SK-N-SH (cell line): ENCODE measurements at regions not wholly inside any gene's neighbourhood (a gene's known extent, or its start where the extent isn't known, plus 50 kb on each side); places are given as distances from the start of the nearest gene placed in this dataset.

ENCODE experiments used
- CTCF ChIA-PET: fragments of 300-600, 350-600 bp; formaldehyde crosslinking; extraction: SDS; loops from one replicate; lab custom pipeline; 2021; lab: Yijun Ruan, JAX
- POLR2A ChIA-PET: fragments of 350-600 bp; sonication (Branson Sonifier 250); formaldehyde crosslinking; extraction: SDS; loops from one replicate; lab custom pipeline; 2020; ENCODE audit warnings: antibody characterized with exemption, inconsistent platforms; lab: Yijun Ruan, JAX
- DNase-seq: peaks from one replicate; pipeline ENCODE4 v3.0.0; 2012
- H2AFZ ChIP-seq: fragments of 200-600 bp; sonication (generic); 2 replicates; pipeline ENCODE4 v1.8.1; 2016; ENCODE audit warnings: antibody characterized with exemption, mild to moderate bottlenecking, low read depth
- H3F3A ChIP-seq: fragments of 200-600 bp; sonication (generic); replicated peaks from 2 replicates; pipeline ENCODE3; 2016; ENCODE audit warnings: antibody characterized with exemption, mild to moderate bottlenecking; ENCODE audit not compliant: insufficient read depth
- H3K27ac ChIP-seq, 2 experiments: fragments of 200-500 bp in 1 of 2; fragments of 200-600 bp in 1 of 2; sonication (Bioruptor generic) in 1 of 2; sonication (generic), shearing (Covaris generic) in 1 of 2; 2 replicates each; pipeline versions ENCODE4 v1.5.1 to v1.6.1; 2014 to 2016; ENCODE audit warnings: low read depth in 2 of 2, inconsistent platforms in 1 of 2, low read length in 1 of 2, mild to moderate bottlenecking in 1 of 2, mixed read lengths in 1 of 2
- H3K27me3 ChIP-seq: fragments of 200-600 bp; sonication (generic), shearing (Covaris generic); 2 replicates; pipeline ENCODE4 v1.6.1; 2016; ENCODE audit warnings: mixed run types; ENCODE audit not compliant: insufficient read depth
- H3K36me3 ChIP-seq, 2 experiments: fragments of 200-500 bp in 1 of 2; fragments of 200-600 bp in 1 of 2; sonication (Bioruptor generic) in 1 of 2; sonication (generic) in 1 of 2; replicated peaks in 1 of 2; 2 replicates each; pipeline versions ENCODE3 to v1.5.1; 2014 to 2016; ENCODE audit warnings: low read length in 1 of 2, mild to moderate bottlenecking in 1 of 2; ENCODE audit not compliant: insufficient read depth in 2 of 2, control insufficient read depth in 1 of 2
- H3K4me1 ChIP-seq, 2 experiments: fragments of 200-500 bp in 1 of 2; fragments of 200-600 bp in 1 of 2; sonication (Bioruptor generic) in 1 of 2; sonication (generic), shearing (Covaris generic) in 1 of 2; 2 replicates each; pipeline versions ENCODE4 v1.5.1 to v1.6.1; 2014 to 2016; ENCODE audit warnings: low read depth in 1 of 2, low read length in 1 of 2, mixed run types in 1 of 2; ENCODE audit not compliant: insufficient read depth in 2 of 2, control insufficient read depth in 1 of 2
- H3K4me2 ChIP-seq: fragments of 200-600 bp; sonication (generic), shearing (Covaris generic); 2 replicates; pipeline ENCODE4 v1.6.1; 2017; ENCODE audit warnings: mixed run types
- H3K4me3 ChIP-seq, 2 experiments: fragments of 200-500 bp in 1 of 2; fragments of 200-600 bp in 1 of 2; sonication (Bioruptor generic) in 1 of 2; sonication (generic), shearing (Covaris generic) in 1 of 2; 2 replicates each; pipeline versions ENCODE4 v1.5.1 to v1.8.1; 2014 to 2016; ENCODE audit warnings: low read depth in 2 of 2, inconsistent platforms in 1 of 2, low read length in 1 of 2, mild to moderate bottlenecking in 1 of 2, mixed read lengths in 1 of 2, moderate library complexity in 1 of 2
- H3K79me2 ChIP-seq: fragments of 200-600 bp; sonication (generic); 2 replicates; pipeline ENCODE4 v1.8.1; 2017; ENCODE audit warnings: mild to moderate bottlenecking; ENCODE audit not compliant: insufficient read depth
- H3K9ac ChIP-seq: fragments of 200-600 bp; sonication (generic); 2 replicates; pipeline ENCODE4 v1.6.1; 2017; ENCODE audit warnings: mixed run types
- H3K9me2 ChIP-seq: fragments of 200-600 bp; sonication (generic); 2 replicates; pipeline ENCODE4 v1.6.1; 2017; ENCODE audit warnings: mixed run types
- H3K9me3 ChIP-seq: fragments of 200-600 bp; sonication (generic); 2 replicates; pipeline ENCODE4 v1.6.1; 2017; ENCODE audit warnings: mixed run types, mild to moderate bottlenecking, moderate library complexity
- H4K20me1 ChIP-seq: fragments of 200-600 bp; sonication (generic); 2 replicates; pipeline ENCODE4 v1.6.1; 2017; ENCODE audit warnings: mild to moderate bottlenecking, mixed run types; ENCODE audit not compliant: insufficient read depth
- EZH2phosphoT487 ChIP-seq: fragments of 200-600 bp; sonication (generic); IDR thresholded peaks from 2 replicates; pipeline ENCODE4 v1.6.1; 2017; ENCODE audit warnings: low read depth, mixed run types, mild to moderate bottlenecking, antibody characterized with exemption, moderate library complexity, borderline replicate concordance
- FOSL2 ChIP-seq: IDR thresholded peaks from 2 replicates; pipeline ENCODE4 v1.4.0; 2012; ENCODE audit warnings: low read depth, mild to moderate bottlenecking, moderate library complexity, borderline replicate concordance
- FOXM1 ChIP-seq: IDR thresholded peaks from 2 replicates; pipeline ENCODE4 v1.4.0; 2012; ENCODE audit warnings: low read depth, mild to moderate bottlenecking
- MAX ChIP-seq: IDR thresholded peaks from 2 replicates; pipeline ENCODE4 v1.4.0; 2012; ENCODE audit warnings: low read depth
- MXI1 ChIP-seq: IDR thresholded peaks from 2 replicates; pipeline ENCODE4 v1.6.1; 2012; ENCODE audit warnings: mild to moderate bottlenecking, low read depth, low read length, improper control_type of control experiment
- NFIC ChIP-seq: IDR thresholded peaks from 2 replicates; pipeline ENCODE4 v1.4.0; 2012; ENCODE audit warnings: borderline replicate concordance
- POLR2AphosphoS5 ChIP-seq: IDR thresholded peaks from 2 replicates; pipeline ENCODE4 v1.6.1; 2012; ENCODE audit warnings: low read depth, low read length
- RAD21 ChIP-seq: IDR thresholded peaks from 2 replicates; pipeline ENCODE4 v1.6.1; 2012; ENCODE audit warnings: mild to moderate bottlenecking, low read length
- RCOR1 ChIP-seq: fragments of 150-350 bp; IDR thresholded peaks from 2 replicates; pipeline ENCODE4 v1.6.1; 2017; ENCODE audit warnings: antibody characterized with exemption, low read length
- REST ChIP-seq: IDR thresholded peaks from 2 replicates; pipeline ENCODE4 v1.6.1; 2012; ENCODE audit warnings: mild to moderate bottlenecking, low read depth, low read length, moderate library complexity
- SIN3A ChIP-seq: IDR thresholded peaks from 2 replicates; pipeline ENCODE4 v1.6.1; 2012; ENCODE audit warnings: low read depth, mild to moderate bottlenecking, low read length, moderate library complexity, borderline replicate concordance
- SMC3 ChIP-seq: IDR thresholded peaks from 2 replicates; pipeline ENCODE4 v1.6.1; 2012; ENCODE audit warnings: low read depth, low read length, improper control_type of control experiment
- TAF1 ChIP-seq: IDR thresholded peaks from 2 replicates; pipeline ENCODE4 v1.6.1; 2012; ENCODE audit warnings: low read depth, mild to moderate bottlenecking, low read length, moderate library complexity, borderline replicate concordance
- TCF12 ChIP-seq: IDR thresholded peaks from 2 replicates; pipeline ENCODE4 v1.4.0; 2012
- USF1 ChIP-seq: IDR thresholded peaks from 2 replicates; pipeline ENCODE4 v1.4.0; 2012; ENCODE audit warnings: low read depth, borderline replicate concordance
- USF2 ChIP-seq: fragments of 150-350 bp; IDR thresholded peaks from 2 replicates; pipeline ENCODE4 v1.6.1; 2017; ENCODE audit warnings: antibody characterized with exemption, low read length, low read depth, borderline replicate concordance
- YY1 ChIP-seq: IDR thresholded peaks from 2 replicates; pipeline ENCODE4 v1.4.0; 2012; ENCODE audit warnings: low read depth, mild to moderate bottlenecking
- WGBS: methylation state at CpG from one replicate; pipeline ENCODE4 v1.1.6; 2017; ENCODE audit warnings: low lambda C conversion rate; 5-methylcytosine and 5-hydroxymethylcytosine counted together

GRCh38 chr18:44051026-44051425 lies 629.7 kb upstream of the SETBP1 start:
- ChIA-PET CTCF (interaction anchor here (1.0 kb wide), 1 partner anchor 431 kb away, joined by 3 read pairs; no protein-coding TSS in a partner anchor), POLR2A (no interaction called here)
- no peak overlapping the region for H2AFZ ChIP-seq
- H3K4me3 ChIP-seq, result no peak overlapping the region
- no peak overlapping the region for H3K4me2 ChIP-seq
- H3K9ac ChIP-seq, result no peak overlapping the region
- no peaks in the 10 kb centered on the region for H3K27me3 ChIP-seq
- no peak for DNase-seq
- TF ChIP-seq USF1 (no peak), RCOR1 (no peak), FOXM1 (no peak), FOSL2 (no peak), REST (no peak), USF2 (no peak), TAF1 (no peak)
- H3K27ac ChIP-seq, result no peak overlapping the region
- H3K9me3 ChIP-seq, result no peaks in the 10 kb centered on the region
- H4K20me1 ChIP-seq, result no peaks in the 10 kb centered on the region
- H3K4me1 ChIP-seq, result no peaks in the 10 kb centered on the region
- H3K36me3 ChIP-seq, result peaks cover 0 to under 1% of the 10 kb centered on the region in 2 experiments
- H3K79me2 ChIP-seq, result no peaks in the 10 kb centered on the region
- H3K9me2 ChIP-seq, result no peaks in the 10 kb centered on the region
- no peaks in the 10 kb centered on the region for H3F3A ChIP-seq
- 47% methylated on average over 1 of the region's 1 CpG for WGBS

- no peak overlapping the region for H2AFZ ChIP-seq
- H3K27me3 ChIP-seq, result no peaks in the 10 kb centered on the region
- H3F3A ChIP-seq, result no peaks in the 10 kb centered on the region
- TF ChIP-seq SIN3A (no peak), RAD21 (no peak), POLR2AphosphoS5 (no peak), YY1 (no peak), MAX (no peak), TCF12 (no peak), NFIC (no peak), EZH2phosphoT487 (no peak), SMC3 (no peak), MXI1 (no peak), REST (no peak)
- no peak overlapping the region for H3K9ac ChIP-seq
- WGBS, result 23% methylated on average over 1 of the region's 1 CpG
- H3K36me3 ChIP-seq, result peaks cover 0 to 4% of the 10 kb centered on the region in 2 experiments
- H3K79me2 ChIP-seq, result no peaks in the 10 kb centered on the region
- no peak overlapping the region for H3K4me2 ChIP-seq
- ChIA-PET CTCF (no interaction called here), POLR2A (no interaction called here)
- no peaks in the 10 kb centered on the region for H3K4me1 ChIP-seq
- no peaks in the 10 kb centered on the region for H3K9me2 ChIP-seq
- 0 out of 2 replicates have a peak, but pooled peaks cover 4% of the 10 kb centered on the region for H3K9me3 ChIP-seq
- DNase-seq, result no peak
- H4K20me1 ChIP-seq, result no peaks in the 10 kb centered on the region
- no peak overlapping the region for H3K4me3 ChIP-seq
- no peak overlapping the region for H3K27ac ChIP-seq
Measured at GRCh38 chr18:44054514-44054913, 626.2 kb upstream of the SETBP1 start.
